ENCODE measurements at regions not wholly inside any gene's neighbourhood (a gene's known extent, or its start where the extent isn't known, plus 50 kb on each side); places are given as distances from the start of the nearest gene placed in this dataset.

- no peak for TF ChIP-seq CTCF (IDR thresholded peaks at IDR 0.05; ENCODE audit: low read length, missing control alignments)
- DNase-seq (ENCODE audit: low read depth) = no peak
- no peak overlapping the region for H3K4me3 ChIP-seq (replicated peaks; ENCODE audit: low read depth, low read length)
Observed at GRCh38 chr1:47578721-47579419, 141.0 kb downstream of the FOXD2 start.

GRCh38 chr1:47579809-47580208 lies 142.0 kb downstream of the FOXD2 start:
- TF ChIP-seq CTCF (IDR thresholded peaks at IDR 0.05; ENCODE audit: low read length, missing control alignments) = no peak
- no peak overlapping the region for H3K4me3 ChIP-seq (replicated peaks; ENCODE audit: low read depth, low read length)
- no peak for DNase-seq (ENCODE audit: low read depth)

GRCh38 chr1:47580451-47580995 lies 142.7 kb downstream of the FOXD2 start:
- DNase-seq (ENCODE audit: low read depth) = no peak
- no peak for TF ChIP-seq CTCF (IDR thresholded peaks at IDR 0.05; ENCODE audit: low read length, missing control alignments)
- H3K4me3 ChIP-seq (replicated peaks; ENCODE audit: low read depth, low read length) = no peak overlapping the region

- no peak overlapping the region for H3K4me3 ChIP-seq (replicated peaks; ENCODE audit: low read depth, low read length)
- TF ChIP-seq CTCF (IDR thresholded peaks at IDR 0.05; ENCODE audit: low read length, missing control alignments) = no peak
- DNase-seq (ENCODE audit: low read depth) = no peak
Observed at GRCh38 chr1:47582891-47583608, 145.2 kb downstream of the FOXD2 start.

GRCh38 chr1:47584249-47584648 lies 146.4 kb downstream of the FOXD2 start:
- H3K4me3 ChIP-seq (replicated peaks; ENCODE audit: low read depth, low read length) = no peak overlapping the region
- no peak for TF ChIP-seq CTCF (IDR thresholded peaks at IDR 0.05; ENCODE audit: low read length, missing control alignments)
- DNase-seq (ENCODE audit: low read depth) = no peak

GRCh38 chr1:47585141-47585902 lies 147.5 kb downstream of the FOXD2 start:
- TF ChIP-seq CTCF (IDR thresholded peaks at IDR 0.05; ENCODE audit: low read length, missing control alignments) = no peak
- H3K4me3 ChIP-seq (replicated peaks; ENCODE audit: low read depth, low read length) = no peak overlapping the region
- no peak for DNase-seq (ENCODE audit: low read depth)

All from fibroblast of pulmonary artery (primary cell).